Fibroblast of the aortic adventitia (primary cell): ENCODE measurements at regions not wholly inside any gene's neighbourhood (a gene's known extent, or its start where the extent isn't known, plus 50 kb on each side); places are given as distances from the start of the nearest gene placed in this dataset.

Experiments
- DNase-seq: peaks from one replicate; pipeline ENCODE4 v3.0.0-alpha.2; 2010; ENCODE audit warnings: low read depth
- H3K4me3 ChIP-seq: 2 replicates; pipeline ENCODE4 v1.5.1; 2011; ENCODE audit warnings: low read depth, mild to moderate bottlenecking, control low read depth, low read length, moderate library complexity
- CTCF ChIP-seq: IDR thresholded peaks from 2 replicates; pipeline ENCODE4 v1.5.1; 2011; ENCODE audit warnings: mild to moderate bottlenecking, low read length, control low read depth, inconsistent platforms; ENCODE audit not compliant: insufficient read depth

DNA sequence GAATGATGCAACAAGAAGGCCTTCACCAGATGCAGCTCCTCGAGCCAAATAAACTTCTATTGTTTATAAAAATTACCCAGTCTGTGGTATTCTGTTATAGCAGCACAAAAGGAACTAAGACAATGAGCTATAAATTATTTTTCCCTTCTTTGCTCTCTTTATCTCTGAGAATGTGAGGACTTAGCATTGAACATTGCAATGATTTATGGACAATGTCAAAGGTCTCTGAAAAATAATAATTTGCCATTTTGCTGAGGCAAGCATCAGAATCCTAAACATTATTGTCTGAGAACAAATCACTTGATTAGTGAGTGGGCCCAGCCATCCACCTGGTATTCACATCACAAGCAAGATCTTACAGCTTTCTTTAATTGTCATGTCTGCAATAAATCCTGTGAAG lies 95.4 kb upstream of the SSBP2 start:
- no peak for TF ChIP-seq CTCF
- peak; percentile 26 for DNase-seq
- no peak overlapping the region for H3K4me3 ChIP-seq

DNA sequence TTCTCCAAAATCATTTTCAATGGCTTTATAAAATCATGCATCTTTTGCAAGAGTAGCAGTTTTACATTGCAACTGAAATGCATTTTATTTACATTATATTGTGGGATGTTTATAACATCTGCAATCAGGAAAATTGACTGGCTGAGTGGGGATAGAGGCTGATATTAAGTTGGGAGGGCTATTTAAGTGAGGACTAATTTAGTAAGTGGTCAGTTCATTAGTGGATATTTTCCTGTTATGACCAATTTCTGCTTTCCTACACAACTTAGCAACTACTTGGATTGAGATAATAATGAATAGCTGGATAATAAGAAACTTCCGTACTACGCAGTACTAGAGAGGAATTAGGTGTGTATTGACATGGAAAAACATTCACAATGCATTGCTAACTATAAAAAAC lies 92.9 kb upstream of the SSBP2 start:
- no peak overlapping the region for H3K4me3 ChIP-seq
- DNase-seq: no peak
- TF ChIP-seq CTCF: no peak

DNA sequence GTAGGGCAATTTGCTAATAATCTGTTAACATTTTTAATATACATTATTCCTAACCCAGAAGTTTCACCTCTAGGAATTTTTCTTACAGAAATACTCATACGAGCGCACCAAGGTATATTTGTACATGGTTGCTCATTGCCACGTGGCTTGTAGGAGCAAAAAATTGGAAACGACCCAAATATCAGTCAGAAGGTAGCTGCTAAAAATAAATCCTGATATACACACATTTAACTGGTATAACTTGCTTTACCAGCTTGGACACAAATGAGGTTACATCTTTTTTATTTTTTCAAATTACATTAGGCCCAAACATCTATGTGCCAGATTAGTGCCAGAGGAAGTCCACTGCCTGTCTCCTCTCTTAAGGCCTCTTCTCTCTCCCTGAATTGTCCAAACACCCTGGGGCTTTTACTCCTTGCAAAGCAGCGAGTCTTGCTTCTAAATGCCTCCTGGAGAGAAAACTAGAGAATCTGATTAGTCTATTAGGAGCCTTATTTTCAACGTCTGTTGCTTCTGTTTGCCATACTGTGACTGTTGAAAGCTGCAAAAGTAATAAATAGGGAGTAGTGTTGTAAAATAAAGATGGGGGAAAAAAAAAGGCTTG lies 92.0 kb upstream of the SSBP2 start:
- DNase-seq: no peak

DNA sequence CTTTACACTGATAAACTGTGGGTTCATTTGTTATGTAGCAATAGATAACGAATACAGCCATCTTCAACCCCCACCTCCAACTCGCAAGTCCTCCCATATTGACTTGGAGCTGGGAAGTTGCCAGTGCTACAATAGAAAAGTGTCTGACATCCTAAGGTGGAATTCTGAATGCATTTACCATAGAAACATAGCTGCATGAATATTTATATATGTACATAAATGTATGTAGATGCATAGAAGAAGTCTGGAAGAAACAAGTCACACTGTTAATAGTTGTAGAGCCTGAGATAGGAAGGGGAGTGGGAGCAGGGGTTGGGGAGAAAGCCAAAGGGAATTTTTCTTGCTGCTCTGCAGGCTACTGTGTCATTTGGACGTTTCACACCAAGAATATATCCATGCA lies 88.1 kb upstream of the SSBP2 start:
- TF ChIP-seq CTCF: no peak
- H3K4me3 ChIP-seq: no peak overlapping the region
- DNase-seq: no peak

More for the DNA sequence above, 92.0 kb upstream of the SSBP2 start:
- H3K4me3 ChIP-seq: no peak overlapping the region
- TF ChIP-seq CTCF: no peak

DNA sequence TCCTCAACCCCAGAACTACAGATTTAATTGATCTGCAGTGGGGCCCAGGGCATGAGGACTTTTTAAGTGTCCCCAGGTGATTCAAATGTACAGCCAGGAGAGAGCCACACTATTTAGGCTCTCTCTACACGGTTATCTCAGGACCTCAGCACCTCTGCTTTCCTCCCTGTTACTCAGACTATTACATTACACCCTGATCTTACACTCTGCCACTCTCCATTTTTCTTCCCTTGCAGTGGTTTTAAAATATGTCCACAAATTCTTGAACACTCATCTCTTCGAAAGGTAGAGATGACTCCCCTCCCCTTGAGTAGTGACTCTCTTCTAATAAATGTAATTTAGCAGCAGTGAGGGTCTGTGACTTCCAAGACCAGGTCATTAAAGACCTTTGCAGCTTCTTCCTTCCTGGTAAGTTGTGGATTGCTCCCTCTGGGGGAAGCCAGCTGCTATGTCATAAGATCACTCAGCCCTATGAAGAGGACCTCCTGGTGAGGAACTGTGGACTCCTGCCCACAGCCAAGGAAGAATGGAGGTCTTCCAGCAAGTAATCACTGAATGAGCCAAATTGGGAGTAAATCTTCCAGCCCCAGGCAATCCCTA lies 87.5 kb upstream of the SSBP2 start:
- DNase-seq: peak; percentile 62
- TF ChIP-seq CTCF: peak; percentile 62
- no peak overlapping the region for H3K4me3 ChIP-seq

DNA sequence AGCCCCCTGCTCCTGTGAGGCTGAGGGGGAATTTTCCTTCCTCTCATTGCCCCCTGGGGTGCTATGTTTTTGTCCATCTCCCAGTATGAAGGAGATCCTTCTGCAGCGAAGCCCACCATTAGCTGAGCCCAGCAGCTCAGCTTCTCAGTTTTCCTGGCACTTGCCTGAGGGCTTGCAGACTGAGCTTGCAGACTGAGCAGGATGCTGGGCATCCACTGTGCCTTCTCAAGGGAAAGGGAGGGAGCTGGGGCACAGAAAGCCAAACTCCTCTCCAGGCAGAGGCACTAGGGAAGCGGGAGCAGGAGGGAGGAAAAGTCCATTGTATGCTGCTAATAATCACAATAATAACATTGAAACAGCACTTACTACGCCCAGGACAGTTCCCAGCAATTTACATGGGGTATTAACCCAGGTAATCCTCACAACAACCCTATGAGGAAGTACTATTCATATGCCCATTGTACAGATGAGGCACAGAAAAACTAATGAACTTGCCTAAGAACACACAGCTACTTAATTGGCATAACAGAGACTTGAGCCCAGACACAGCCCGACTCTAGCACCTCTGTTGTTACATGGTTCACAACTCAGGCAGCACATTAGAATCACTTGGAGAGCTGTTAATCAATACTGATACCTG lies 86.9 kb upstream of the SSBP2 start:
- DNase-seq: no peak
- no peak overlapping the region for H3K4me3 ChIP-seq

More for the DNA sequence above, 86.9 kb upstream of the SSBP2 start:
- TF ChIP-seq CTCF: no peak
